Activated CD4-positive, alpha-beta T cell treated with anti-CD3 and anti-CD28 coated beads for 48 hours (primary cell): ENCODE measurements at regions not wholly inside any gene's neighbourhood (a gene's known extent, or its start where the extent isn't known, plus 50 kb on each side); places are given as distances from the start of the nearest gene placed in this dataset.

Source experiments
- DNase-seq: peaks from one replicate; pipeline ENCODE4 v3.0.0-alpha.2; 2020

- DNase-seq = no peak
Measured at GRCh38 chr13:75124415-75124814, 357.6 kb downstream of the TBC1D4 start.

- DNase-seq = no peak
Measured at GRCh38 chr13:75123428-75123827, 358.5 kb downstream of the TBC1D4 start.

DNA sequence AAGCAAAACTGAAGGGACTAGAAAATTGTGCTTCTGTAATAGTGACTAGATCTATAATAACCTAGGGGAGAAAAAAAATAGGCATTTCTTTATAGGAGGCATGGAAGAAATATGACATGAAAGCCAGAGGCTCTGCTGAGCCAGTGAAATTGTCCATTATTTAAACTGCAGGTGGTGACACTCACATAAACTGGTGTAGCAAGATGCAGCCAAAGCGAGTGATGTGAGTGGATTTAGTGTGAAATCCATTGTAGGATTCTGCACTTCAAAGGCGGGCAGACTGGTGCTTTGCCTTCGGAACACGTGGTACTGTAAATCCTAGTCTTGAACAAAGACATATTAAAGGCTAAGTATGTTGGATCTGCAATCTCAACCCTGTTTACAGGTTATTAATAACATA lies 361.9 kb downstream of the TBC1D4 start:
- DNase-seq = no peak

- DNase-seq = no peak
Measured at GRCh38 chr13:75115171-75115570, 366.8 kb downstream of the TBC1D4 start.

DNA sequence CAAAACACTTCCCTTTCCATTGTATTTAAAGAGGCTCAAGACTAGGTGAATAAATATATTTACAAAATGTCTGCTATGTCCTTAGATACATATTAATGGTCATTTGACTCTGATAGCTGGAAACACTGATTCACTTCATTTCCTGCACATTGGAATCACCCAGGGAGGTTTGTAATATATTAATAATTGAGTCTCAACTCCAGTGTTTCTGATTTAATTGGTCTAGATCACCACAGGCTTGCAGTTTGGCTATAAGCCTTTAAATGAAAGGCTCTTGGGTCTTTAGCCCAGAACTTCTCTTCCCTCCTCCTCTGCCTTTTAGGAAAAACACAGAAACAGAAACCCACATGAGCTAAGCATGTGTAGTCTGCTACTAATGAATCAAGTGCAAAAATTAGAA lies 378.0 kb downstream of the TBC1D4 start:
- DNase-seq = no peak

DNA sequence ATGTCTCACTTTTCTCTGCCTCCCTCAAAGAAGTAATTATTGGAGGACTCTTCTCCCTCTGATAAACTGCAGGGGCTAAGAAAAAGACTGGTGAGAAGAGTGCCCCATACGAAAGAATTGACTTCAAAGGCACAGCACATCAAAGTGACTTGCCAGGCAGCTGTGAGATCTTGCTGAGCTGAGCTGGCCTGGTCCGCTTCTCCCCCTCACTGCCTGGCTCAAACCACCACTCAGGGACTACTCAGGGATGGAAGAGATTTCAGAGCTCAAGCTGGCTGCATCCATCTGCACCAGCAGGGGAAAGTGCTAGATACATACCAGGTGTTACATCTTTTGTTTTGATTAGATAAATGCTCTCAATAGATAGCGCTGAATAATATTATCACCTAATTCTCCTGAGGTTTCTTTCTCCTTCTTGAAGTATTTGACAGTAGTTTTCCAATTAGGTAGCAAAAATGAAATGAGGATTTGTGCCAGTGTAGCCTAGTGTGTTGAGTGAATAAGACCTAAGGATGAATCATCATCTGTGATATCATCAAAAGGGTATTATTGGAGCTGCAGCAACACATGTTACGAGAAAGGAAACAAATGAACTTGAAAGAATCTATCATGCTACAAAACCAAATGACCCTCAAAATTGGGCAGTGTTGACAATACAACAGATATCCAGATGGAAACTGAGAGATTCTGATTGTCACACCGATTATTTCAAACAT lies 379.8 kb downstream of the TBC1D4 start:
- DNase-seq = no peak

DNA sequence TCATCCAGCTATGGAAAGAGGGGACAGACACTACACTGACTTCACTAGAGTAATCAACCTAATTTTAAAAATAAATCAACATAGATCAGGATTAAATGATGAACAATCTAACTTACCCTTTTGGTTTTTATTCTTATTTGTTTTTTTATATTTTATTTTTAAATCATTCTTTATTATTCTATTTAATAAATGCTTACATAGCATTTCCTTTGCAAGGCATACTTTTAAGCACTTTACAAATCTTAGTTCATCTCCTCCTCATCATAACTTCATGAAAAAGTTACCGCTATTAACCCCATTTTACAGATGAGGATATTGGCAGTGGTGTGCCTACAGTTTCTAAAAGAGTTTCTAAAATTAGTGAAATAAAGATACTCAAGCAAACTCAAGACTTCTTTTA lies 380.6 kb downstream of the TBC1D4 start:
- DNase-seq = no peak

- no peak for DNase-seq
Measured at GRCh38 chr13:75092143-75092542, 389.8 kb downstream of the TBC1D4 start.

DNA sequence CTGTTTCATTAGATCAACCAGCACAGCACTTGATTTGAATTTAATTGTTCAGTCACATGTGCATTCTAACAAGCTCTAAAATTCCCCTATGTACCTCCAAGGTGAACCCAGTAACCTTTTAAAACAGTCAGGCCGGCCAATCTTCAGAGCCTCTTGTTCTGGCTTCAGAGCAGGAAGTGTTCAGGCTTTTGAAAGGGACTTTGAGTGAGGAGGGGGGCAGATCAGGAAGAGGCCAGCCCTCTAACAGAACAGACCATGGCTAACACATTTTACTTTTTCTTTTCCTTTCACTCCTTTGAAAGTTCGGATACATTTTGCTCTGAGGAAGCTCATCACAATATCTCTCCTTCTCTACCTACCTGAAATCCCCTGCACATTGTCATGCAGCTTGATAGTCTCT lies 390.3 kb downstream of the TBC1D4 start:
- no peak for DNase-seq

GRCh38 chr13:75090872-75091615 lies 390.9 kb downstream of the TBC1D4 start:
- DNase-seq = no peak

GRCh38 chr13:75088915-75089314 lies 393.1 kb downstream of the TBC1D4 start:
- DNase-seq = no peak

- no peak for DNase-seq
Measured at GRCh38 chr13:75079226-75079625, 402.7 kb downstream of the TBC1D4 start.

- no peak for DNase-seq
Measured at GRCh38 chr13:75076476-75076875, 405.5 kb downstream of the TBC1D4 start.

GRCh38 chr13:75073786-75074185 lies 408.2 kb downstream of the TBC1D4 start:
- no peak for DNase-seq

DNA sequence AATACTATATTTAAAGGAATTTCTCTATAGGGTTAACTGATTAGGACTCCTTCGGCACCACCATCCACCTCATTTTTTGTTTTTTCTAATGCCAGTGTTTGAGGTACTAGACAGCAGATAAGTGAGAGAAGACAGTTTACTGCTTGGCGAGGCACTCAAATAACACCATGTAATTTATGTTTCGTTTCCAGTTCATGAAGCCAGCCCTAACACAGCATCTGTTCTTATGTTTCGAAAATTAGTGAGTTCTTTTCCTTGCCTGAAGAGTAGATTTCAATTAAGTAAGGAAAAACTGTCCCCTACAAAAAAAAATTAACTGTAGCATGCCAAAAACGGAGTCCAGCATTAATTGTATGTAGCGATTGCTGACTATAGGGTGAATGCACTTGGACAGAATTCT lies 409.1 kb downstream of the TBC1D4 start:
- no peak for DNase-seq

DNA sequence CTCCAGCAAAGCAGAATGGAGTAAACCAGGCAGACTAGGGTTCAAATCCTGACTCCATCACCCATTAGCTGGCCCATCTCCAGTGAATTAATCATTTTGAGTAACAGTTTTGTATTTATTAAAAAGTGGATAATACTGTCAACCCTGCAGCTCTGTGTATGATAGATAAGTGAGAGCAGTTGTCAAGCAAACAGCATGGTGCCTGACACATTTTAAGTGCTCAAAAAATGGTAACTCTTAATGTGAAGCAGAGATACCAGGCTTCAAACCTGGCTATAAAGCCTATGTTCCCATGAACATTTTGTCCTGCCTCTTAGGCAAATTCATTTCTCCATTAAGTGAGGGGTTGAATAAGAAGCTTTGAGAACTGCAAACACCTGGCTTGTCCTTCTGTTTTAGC lies 409.6 kb downstream of the TBC1D4 start:
- no peak for DNase-seq

DNA sequence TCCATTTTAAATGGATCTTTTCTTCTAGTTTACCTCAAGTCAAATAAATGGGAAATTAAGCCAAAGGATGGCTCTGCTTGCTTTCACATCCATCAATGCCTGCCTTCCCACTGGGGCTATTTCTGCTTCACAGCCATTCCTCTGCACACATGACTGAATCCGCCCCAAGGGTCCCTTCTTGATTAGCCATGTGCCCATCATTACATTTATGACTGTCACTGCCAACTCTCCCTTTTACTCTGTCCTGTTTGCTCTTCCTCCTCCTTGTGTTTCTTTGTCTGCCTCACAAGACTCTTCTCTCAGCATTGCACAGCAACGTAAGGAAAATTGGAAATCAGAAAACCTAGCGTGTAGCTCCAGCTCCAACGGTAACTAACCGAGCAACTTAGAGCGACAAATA lies 410.2 kb downstream of the TBC1D4 start:
- no peak for DNase-seq

DNA sequence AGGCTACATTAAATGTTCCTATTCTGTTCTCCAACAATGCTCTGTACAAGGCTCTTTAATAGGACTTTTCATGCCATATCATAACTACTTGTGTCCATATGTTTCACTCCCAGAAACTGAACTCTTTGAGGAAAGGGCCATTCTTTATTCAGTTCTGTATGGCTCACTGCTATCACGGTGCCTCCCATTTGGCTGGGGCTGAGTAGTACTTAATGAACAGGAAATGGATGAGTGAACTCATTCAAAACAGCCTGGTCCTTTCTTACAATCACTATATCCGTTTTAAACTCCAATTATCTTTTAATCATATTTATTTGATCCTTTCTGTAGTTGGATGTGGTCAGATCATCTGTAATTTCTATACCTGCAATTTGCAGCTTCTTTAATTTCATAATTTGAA lies 410.6 kb downstream of the TBC1D4 start:
- DNase-seq = no peak

GRCh38 chr13:75061909-75062308 lies 420.1 kb downstream of the TBC1D4 start:
- DNase-seq = no peak

GRCh38 chr13:75055296-75055695 lies 426.7 kb downstream of the TBC1D4 start:
- no peak for DNase-seq

DNA sequence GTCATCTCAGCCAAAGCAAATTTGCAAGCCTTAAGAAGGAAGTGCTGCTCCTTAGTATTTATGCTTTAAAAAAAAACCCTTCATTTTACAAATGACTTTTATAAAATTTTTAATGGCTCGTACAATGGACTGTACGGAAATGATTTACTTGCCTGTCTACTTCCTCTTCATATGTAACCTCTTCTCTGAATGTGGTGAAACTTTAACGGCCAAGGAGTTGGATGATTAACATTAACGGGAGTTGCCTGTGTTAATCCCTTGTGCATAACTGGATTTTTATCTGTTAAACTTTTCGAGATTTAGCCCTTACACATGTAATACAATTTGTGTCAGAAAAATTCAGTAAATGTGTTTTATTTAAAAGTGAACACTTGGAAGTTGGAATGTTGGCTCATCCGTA lies 429.4 kb downstream of the TBC1D4 start:
- DNase-seq = no peak

DNA sequence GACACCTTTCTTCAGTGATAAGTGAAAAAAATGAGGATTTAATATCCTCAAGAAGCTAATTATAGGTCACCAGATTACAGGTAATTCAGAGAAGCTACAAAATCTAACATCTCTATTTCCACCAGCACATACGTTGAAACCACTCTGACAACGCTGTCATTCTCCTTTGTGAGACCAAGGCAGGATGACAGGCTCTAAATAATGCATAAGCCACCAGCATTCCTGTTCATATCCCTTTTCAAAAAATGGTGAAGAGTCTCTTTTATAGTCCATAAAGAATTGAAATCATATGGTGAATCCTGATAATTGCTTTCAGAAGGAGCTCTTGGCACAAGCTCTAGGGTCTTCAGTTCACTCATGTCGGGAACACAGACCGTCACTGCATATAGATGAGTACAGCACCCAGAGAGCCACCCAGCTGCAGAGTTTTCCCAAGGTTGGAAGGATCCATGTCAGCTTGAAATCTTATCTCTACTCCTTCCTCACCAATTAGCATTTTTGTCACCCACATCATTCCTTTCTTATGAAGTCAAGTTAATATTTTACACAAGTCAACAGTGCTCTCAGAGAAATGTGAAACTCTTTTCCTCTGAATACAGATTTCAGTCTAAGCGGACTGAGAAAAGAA lies 431.4 kb downstream of the TBC1D4 start:
- no peak for DNase-seq

- DNase-seq = no peak
Measured at GRCh38 chr13:75049735-75050335, 432.1 kb downstream of the TBC1D4 start.

GRCh38 chr13:75042807-75043206 lies 439.2 kb downstream of the TBC1D4 start:
- DNase-seq = no peak
